ENCODE measurements at regions not wholly inside any gene's neighbourhood (a gene's known extent, or its start where the extent isn't known, plus 50 kb on each side); places are given as distances from the start of the nearest gene placed in this dataset.
"Not testable (repeated sequence)": the region's sequence is repeated elsewhere in the genome, so short reads cannot be mapped to it uniquely, and the experiment has no call there.

DNA sequence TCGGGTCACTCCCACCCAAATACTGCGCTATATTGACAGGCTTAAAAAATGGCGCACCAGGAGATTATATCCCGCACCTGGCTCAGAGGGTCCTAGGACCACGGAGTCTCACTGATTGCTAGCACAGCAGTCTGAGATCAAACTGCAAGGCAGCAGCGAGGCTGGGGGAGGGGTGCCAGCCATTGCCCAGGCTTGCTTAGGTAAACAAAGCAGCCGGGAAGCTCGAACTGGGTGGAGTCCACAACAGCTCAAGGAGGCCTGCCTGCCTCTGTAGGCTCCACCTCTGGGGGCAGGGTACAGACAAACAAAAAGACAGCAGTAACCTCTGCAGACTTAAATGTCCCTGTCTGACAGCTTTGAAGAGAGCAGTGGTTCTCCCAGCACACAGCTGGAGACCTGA, 2277.3 kb upstream of the ACO1 start:
- not testable (repeated sequence) for DNase-seq

DNA sequence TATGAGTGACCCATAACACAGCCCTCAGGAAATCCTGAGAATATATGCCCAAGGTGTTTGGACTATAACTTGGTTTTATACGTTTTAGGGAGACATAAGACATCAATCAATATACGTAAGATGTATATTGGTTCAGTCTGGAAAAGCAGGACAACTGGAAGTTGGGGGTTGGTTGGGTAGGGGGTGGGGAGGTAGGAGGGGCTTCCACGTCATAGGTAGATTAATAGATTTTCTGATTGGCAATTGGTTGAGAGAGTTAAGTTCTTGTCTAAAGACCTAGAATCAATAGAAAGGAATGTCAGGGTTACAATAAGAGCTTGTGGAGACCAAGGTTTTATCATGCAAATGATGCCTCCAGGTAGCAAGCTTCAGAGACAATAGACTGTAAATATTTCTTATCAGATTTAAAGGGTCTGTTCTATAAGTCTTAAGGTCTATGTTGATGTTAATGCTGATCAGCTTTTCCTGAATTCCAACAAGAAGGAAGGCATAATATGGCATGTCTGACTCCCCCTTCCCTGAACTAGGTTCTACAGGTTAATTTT, 2267.7 kb upstream of the ACO1 start:
- no peak for DNase-seq

DNA sequence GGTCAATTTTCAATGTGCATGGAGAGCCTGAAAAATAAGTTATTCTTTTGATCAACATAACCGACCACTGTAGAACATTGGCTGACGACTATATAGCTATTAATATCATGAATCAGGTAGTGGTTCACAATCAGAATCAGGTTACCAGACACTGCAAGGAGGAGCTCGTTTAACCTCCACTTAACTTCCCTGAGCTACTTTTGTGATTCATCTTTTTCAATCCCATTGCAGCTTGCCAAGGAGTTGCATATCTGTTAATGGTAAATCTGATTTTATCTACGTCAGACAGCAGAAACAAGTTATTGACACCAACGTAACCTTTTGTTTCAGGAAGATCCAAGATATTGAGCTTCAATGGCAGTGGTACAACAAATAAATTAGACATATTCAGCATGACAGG, 2263.8 kb upstream of the ACO1 start:
- no peak for DNase-seq

DNA sequence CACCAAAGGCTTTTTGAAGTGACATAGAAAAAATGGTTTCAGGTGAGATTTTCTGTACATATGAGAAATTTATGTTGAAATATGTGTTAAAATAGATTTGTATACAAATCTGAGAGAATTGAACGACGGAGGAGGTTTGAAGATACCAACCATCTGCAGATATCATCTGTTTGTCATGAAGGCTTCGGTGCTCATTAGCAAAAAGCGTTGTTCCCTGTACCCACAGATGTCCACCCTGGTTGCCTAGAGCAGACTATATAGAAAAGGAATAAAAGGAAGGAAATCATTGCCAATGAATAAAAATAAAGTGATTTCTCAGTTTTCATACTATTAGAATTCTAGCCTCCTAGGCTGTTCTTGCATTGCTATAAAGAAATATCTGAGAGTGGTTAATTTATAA, 2262.8 kb upstream of the ACO1 start:
- DNase-seq, result no peak

DNA sequence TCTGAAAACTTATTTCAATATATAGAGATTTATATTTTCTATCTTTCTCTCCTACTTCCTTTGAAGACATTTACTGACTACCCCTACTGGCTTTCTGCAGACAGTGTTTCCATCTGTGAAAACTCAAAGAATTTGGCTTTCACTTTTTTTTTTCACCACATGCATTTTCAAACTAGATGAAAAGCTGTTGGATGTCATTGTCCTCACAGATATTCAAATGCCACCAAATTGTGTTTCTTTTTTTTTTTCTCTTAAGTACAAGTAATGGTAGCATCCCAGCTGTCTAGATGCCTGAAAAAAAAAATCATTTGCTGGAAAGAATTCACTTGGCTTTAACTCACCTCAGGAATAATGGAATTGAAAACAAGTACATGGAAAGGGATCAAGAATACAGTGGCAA, 2258.6 kb upstream of the ACO1 start:
- DNase-seq, result no peak

DNA sequence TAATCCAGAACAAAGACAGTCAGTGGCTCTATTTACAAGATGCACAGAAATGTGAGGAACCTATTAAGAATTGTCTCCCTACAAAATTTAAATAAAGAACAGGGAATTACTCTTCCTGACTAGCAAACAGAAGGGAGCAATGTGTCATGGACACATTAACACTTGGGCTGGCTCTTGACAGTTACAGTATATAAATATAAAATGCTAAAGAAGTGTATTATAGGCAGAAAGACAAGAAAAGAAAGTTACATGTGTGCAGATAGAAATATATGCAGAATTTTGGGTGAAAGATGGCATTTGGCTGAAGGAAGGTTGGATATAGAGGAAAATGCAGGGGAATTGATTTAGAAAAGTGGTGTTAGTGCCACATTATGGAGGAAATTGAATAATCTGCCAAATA, 2257.1 kb upstream of the ACO1 start:
- no peak for DNase-seq

DNA sequence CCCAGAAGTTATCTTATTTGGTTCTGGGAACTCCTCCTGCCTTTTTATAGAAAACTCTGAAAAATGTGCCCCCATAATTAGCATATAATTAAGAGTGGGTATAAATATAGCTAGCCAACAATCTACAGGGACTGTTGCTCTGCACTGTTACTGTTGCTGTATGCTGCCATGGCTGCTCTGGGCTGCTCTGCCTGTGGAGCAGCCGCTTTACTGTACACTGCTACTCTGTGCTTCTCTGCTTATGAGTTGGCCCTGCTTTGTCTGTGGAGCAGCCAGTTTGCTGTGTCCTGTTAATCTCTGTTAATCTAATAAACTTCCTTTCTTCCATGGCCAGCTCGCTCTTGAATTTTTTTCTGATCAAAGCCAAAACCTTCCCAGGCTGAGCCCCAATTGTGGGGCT, 2244.0 kb upstream of the ACO1 start:
- no peak for DNase-seq

DNA sequence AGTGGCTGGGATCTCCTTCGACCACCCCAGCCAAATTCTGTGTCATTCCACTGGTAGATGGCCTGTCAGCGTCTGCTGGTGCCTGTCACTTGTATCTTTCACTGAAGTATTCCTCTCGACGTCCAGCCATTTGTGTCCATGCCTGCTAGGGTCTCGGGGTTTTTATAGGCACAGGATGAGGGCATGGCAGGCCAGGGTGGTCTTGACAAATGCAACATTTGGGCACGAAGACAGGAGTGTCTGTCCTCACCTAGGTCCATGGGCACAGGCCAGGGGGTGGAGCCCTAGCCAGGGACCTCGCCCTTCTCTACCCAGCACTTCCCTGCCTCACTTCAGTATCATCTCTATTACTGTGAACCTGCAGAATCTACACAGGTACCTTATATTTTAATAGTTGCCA, 2223.9 kb upstream of the ACO1 start:
- DNase-seq, result no peak

DNA sequence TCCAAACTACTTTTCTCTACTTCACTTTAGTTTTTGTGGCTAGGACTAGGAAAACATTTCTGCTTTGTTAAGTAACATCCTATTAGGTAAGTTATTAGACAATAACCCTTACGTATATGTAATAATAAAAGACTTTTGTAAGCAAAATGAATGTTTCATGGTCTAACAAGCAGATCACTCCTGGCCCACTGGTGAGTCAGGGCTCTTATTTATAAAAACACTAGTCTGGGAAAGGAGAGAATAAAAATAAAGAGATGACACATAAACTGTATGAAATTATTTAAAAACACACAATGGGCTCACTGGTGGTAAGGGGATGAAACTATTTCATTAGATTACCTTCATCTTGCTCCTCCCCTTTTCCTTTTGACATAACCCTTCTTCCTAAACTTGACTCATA, 2212.2 kb upstream of the ACO1 start:
- DNase-seq, result no peak

DNA sequence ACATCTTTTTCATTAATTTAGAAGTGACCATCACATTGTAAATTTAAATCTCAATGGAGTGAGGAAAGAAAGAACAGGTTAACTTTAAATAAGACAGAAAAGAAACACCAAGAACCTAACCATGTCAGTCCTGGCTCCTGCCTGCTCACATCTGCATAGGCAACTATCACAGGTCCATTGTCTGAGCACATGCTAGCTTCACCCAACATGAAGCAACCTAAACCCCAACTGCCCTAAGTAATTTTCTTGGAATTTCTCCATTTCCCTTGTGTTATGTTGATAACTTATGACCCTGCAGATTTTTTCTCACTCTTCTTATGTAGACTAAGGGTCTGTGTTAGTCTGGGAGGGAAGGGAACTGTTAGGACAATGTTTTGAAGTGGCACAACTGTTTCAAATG, 2205.8 kb upstream of the ACO1 start:
- DNase-seq, result no peak

DNA sequence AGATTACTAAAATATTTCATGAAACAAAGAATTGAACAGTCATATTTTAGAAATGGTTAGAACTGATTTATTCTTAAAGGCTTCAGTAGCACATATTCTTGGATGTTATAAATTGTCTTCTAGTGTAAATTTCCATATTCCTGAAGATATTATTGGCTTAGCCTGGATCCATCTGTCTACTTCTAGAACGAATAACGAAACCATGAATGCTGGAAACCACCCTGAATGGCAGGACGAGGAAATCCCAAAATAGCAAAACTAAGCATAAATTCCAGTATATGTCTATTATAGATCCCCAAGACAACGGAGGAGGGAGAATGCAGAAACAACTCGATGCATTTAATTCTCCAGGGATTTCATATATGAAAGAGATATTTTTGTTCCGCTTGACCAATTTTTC, 2191.0 kb upstream of the ACO1 start:
- no peak for DNase-seq

DNA sequence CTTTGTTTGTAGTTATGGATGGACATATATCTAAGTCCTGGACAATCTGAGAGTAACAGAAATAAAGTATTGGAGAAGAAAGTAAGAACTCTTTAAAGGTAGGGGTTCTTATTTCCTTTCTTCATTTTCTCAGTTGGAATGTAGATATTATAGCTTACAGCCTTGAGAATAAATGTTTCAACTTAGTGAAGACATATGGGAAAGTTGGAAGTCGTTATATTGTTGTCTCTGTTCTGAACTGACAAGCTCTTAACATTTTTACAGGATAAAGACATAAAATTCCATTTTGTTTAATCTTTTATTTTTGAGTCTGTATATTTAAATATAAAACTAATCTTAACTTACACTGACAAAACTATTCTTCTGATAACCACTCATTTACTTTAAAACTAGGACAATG, 2187.5 kb upstream of the ACO1 start:
- DNase-seq, result no peak

DNA sequence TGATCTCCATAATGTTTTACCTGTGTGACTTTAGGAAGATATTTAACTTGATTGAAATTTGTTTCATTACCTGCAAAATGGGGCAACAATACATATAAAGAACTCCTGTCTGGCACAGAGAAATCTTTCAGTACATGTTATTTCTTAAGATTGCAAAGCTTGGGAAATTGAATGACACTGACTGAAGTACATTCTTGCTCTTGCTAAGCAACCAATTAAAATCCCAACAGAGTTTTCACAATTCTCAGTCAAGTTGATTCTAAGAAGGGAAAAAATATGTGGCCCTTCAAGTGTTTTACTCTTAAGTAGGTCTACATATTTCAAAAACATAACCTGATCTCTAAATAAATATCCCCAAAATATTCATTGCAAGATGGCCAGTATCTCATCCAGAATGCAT, 2187.0 kb upstream of the ACO1 start:
- no peak for DNase-seq

DNA sequence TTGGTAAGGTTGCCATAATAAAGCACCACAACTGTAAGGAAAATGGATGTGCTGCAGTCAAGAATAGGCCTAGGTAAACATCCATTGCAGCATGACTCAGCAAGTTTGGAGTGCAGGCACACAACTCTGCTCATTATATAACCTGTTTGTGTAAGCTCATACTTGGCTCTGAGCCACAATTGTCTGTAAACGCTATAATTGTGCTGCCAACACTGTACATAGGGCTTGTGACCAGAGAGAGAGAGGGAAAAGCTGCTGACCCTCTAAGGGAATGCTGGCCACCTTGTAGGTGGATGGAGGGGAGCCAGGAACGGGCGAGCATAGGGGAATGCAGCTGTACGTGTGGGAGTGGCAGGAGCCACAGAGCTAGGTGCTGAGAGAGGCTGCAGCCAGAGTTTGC, 2186.5 kb upstream of the ACO1 start:
- no peak for DNase-seq

DNA sequence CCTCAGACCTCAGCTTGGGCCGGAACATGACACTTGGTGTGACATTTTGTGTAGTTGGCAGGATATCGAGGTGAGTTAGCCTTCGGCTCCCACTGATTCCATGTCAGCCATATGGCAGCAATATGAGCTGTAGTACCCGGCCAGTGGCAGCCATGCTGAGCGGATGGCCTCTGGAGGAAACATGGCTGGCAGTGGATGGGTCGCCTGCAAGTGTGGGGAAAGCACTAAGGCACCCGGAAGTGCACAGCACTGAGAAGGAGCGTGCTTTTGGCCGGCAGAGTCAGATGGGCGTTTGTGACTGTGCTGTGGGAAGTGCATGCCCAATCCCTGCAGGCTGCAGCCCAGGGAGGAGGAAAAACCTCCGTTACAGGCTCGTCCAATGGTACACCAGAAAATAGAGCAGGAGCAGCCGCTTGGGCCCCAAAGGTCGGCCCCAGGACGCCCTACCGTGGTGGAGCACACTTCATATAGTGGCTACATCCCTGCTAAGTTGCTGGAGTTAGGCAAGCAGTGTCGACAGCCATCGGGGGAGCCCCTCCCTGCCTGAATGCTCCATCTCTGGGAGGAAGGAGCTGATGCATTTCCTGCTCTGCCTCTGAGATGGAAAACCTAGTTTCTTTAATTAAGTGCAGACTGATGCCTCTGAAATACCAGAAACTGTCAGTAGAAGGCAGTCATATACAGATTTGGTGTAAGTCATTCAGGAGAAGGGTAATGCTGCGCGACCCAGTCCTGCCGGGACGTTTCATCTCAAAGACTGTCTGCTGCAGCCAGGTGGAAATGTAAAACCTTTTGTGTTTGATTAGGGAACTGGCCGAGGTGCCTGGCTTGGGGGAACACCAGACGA, 2185.8 kb upstream of the ACO1 start:
- DNase-seq, result no peak

DNA sequence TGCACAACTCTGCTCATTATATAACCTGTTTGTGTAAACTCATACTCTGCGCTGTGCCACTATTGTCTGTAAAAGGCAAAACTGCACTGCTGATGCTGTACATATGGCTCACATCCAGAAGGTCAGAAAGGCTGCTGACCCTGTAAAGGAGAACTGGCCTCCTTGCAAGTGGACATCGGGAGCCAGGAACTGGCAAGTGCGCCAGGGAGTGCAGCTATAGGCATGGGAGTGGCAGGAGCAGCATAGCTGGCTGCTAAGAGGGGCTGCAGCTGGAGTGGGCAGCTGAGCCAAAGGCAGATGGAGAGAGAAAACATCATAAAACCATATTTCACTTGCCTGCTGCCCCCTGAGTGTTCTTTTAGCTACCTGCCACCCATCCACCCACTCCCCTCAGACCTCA, 2183.4 kb upstream of the ACO1 start:
- no peak for DNase-seq

DNA sequence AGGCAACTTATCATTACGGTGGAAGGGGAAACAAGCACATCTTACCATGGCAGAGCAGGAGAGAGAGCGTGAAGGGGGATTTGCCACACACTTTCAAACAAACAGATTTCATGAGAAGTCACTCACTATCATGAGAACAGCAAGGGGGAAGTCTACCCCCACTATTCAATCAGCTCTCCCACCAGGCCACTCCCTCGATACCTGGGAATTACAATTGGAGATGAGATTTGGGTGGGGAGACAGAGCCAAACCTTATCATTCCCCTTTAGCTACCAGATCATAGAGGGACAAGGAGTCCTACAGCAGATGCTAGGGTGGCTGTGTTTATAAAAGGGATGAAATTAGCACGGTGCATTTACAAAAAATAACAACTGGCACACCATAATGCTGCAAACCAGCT, 2149.4 kb upstream of the ACO1 start:
- no peak for DNase-seq

DNA sequence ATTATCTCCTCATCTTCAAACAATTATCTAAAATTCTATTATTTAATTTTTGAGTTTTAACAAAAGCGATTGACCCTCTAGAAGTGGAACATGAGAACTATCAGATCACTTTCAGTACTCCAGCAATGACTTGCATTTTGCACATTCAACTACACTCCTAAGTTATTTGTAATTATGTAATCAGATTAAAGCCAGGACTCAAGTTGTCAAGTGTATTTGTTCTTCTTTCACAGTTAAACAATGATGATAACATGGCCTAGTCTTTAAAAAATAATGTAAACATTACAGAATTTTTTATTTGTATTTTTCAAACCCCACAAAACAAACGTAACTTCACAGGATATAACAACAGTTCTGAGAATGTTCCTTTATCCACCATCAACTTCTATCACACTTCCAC, 2148.9 kb upstream of the ACO1 start:
- DNase-seq, result no peak

DNA sequence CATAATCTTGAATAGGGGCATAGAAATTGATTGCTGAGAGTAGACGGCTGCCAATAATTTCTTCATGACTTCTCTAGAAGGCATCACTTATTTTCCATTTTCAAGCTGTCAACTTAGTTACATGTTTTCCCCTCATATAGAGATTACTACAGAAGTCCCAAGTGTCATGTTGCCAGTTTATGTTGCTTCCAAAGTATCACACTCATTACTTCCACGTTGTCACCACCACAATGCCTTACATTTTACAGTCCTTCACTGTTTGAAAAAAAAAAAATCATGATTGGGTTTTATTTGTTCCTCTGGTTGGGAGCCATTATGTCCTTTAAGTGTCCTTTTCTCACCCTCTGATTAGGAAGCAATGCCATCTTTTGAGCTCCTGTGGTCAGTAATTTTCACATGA, 2144.6 kb upstream of the ACO1 start:
- DNase-seq, result no peak

DNA sequence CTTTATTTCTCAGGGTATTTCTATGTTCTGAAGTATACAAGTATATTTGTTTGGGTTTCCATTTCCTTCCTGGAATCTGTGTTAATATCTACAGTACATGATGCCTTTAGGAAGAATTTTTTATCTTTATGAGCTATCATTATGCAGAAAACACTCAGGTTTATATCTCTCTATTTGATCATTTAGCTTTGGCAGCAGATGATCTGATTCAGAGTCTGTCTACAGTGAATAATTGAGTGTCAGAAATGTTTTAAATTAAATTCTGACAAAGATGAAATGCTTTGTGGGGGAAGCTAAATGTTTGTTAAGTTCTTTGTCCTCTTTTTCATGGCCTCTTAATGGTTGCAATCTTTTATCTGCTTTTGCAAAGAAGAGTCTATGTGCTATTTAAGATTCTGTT, 2141.0 kb upstream of the ACO1 start:
- no peak for DNase-seq

DNA sequence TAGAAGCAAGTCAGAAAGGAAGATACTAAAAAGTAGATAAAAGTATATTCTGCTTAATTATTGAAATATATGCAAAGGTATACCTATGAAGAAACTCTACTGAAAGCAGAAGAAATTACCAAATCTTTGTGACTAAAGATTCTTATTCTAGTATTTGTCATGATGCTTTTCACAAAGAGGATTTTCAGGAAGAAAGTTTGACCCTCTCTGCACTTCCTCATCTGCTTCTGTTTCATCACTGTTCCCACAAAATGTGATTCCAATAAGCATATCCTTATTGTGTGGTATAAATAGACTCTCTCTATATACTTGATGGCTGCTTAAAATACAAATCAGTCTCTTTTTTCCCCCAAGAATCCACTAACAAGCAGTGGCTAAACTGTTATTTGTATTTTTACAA, 2139.6 kb upstream of the ACO1 start:
- DNase-seq, result no peak

DNA sequence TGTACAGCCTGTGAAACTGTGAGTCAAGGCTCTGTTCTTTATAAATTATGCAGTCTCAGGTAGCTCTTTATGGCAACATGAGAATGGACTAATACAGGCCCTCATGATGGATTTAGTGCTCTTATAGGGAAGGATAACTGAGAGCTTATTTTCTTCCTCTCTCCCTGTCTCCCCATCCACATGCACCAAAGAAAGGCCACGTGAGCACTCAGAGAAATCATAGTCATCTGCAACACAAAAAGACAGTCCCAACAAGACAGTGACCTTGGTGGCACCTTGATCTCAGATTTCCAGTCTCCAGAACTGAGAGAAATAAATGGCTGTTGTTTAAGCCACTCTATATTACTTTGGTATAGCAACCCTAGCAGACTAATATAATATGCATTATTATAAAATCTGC, 2133.6 kb upstream of the ACO1 start:
- no peak for DNase-seq

DNA sequence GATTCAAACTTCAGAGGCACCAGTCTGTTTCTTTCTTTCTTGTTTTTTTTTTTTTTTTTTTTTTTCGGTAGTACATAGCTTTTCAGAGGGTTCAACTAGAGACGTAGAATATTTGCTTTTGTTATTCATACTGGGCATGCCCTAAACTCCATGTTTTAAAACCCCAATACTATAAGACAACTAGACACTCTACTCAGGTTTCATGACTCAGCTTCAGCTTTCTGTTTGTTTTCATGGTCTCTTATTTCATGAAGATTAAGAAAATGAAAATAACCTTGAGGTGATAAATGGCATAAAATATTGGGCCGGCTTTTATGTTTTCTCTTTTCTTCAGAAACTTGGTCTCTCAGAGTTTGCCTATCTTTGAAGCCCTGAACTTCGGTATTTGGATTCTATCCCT, 2126.3 kb upstream of the ACO1 start:
- no peak for DNase-seq

DNA sequence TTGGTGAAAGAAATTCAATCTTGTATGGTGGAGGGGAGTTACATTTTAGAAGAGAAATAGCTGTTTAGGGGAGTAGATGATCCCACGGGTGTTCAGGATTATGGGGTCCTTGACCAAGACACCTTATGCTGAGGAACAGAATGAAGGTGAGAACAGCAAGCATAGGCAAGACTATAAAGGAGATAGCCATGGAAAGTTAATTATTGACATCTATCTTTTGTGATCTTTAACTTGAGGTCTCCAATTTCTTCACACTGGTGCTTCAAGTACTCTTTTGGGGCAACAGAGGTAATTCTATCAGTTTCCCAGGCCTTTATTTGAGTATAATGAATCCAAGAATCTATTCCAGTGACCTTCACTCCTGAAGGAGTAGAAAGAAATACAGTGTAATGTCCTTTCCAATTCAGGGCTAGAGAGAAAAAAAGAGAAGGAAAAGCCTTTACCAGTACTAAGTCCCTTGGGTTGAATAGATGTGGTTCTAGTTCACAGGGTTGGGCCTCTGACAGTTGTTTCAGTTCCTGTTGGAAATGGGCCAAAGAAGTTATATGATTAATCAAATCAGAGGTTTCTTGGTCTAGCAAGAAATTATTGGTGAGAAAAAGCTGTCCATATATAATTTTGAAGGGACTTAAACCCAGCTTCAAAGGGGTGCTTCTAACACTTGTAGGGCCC, 2104.1 kb upstream of the ACO1 start:
- no peak for DNase-seq

DNA sequence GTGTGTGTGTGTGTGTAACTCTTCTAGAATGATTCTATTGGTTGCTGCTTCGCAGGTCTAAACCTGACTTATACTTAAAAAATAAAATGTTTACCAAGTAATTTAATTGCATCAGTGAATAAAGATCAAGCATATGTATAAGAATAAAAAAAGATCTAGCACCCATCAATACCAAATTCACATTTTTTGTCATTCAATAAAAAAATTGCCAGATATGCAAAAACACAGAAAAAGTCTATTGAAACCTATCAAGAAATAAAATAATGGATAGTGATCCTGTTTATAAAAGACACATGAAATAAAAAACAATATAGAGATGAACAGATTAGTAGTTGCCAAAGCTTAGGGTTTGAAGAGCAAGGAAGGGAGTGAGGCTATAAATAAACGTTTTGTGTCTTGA, 2095.0 kb upstream of the ACO1 start:
- no peak for DNase-seq

All from NCI-H774 (cell line).